ENCODE measurements at regions not wholly inside any gene's neighbourhood (a gene's known extent, or its start where the extent isn't known, plus 50 kb on each side); places are given as distances from the start of the nearest gene placed in this dataset.

DNA sequence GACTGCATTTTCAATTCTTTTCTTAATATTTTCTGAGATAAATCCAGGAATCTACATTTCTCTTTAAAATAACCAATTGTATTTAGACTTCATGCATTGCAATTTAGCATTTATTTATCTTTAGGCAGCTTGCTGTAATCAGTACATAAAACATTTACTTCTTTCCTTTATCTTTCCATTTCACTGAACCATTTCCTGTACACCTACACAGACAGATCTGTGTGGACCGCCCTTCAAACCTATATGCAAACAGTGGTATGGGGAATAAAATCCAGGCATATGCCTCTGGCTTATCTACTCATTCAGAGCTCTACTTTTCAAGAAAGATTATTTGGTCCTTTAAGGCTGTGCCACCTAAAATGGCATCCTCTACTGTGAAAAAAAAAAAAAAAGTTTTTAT lies 640.0 kb downstream of the MAT2B start:
- DNase-seq (ENCODE audit: low spot score) (no peak), ATAC-seq (no peak)
- TF ChIP-seq ZNF317 (CRISPR knock-in tag; IDR thresholded peaks at IDR 0.05; ENCODE audit: borderline replicate concordance, low read depth) (no peak), GRHL2 (CRISPR knock-in tag; IDR thresholded peaks at IDR 0.05; ENCODE audit: insufficient replicate concordance, severe bottlenecking) (no peak), TP53 (CRISPR knock-in tag; IDR thresholded peaks at IDR 0.05) (no peak), MYBL2 (CRISPR knock-in tag; IDR thresholded peaks at IDR 0.05) (no peak), IRF2 (CRISPR knock-in tag; IDR thresholded peaks at IDR 0.05; ENCODE audit: borderline replicate concordance, low read depth) (no peak), ZNF232 (CRISPR knock-in tag; IDR thresholded peaks at IDR 0.05) (no peak), MXD4 (CRISPR knock-in tag; IDR thresholded peaks at IDR 0.05; ENCODE audit: borderline replicate concordance) (no peak), NR1H2 (CRISPR knock-in tag; IDR thresholded peaks at IDR 0.05) (no peak)
- TF ChIP-seq, protein P1, sequence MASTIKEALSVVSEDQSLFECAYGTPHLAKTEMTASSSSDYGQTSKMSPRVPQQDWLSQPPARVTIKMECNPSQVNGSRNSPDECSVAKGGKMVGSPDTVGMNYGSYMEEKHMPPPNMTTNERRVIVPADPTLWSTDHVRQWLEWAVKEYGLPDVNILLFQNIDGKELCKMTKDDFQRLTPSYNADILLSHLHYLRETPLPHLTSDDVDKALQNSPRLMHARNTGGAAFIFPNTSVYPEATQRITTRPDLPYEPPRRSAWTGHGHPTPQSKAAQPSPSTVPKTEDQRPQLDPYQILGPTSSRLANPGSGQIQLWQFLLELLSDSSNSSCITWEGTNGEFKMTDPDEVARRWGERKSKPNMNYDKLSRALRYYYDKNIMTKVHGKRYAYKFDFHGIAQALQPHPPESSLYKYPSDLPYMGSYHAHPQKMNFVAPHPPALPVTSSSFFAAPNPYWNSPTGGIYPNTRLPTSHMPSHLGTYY (CRISPR knock-in tag; IDR thresholded peaks at IDR 0.05): no peak
- TF ChIP-seq, protein P2, sequence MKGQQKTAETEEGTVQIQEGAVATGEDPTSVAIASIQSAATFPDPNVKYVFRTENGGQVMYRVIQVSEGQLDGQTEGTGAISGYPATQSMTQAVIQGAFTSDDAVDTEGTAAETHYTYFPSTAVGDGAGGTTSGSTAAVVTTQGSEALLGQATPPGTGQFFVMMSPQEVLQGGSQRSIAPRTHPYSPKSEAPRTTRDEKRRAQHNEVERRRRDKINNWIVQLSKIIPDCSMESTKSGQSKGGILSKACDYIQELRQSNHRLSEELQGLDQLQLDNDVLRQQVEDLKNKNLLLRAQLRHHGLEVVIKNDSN (CRISPR knock-in tag; IDR thresholded peaks at IDR 0.05): no peak
- Mint-ChIP-seq H3K36me3 (no peaks in the 10 kb centered on the region), H3K27me3 (ENCODE audit: low read depth) (no peaks in the 10 kb centered on the region), H3K4me1 (peaks cover 41% of the 10 kb centered on the region), H3K4me3 (no peak overlapping the region), H3K9me3 (no peaks in the 10 kb centered on the region), H3K27ac (no peak overlapping the region)
- POLR2A ChIA-PET: no interaction called here
- CTCF ChIA-PET: no interaction called here

DNA sequence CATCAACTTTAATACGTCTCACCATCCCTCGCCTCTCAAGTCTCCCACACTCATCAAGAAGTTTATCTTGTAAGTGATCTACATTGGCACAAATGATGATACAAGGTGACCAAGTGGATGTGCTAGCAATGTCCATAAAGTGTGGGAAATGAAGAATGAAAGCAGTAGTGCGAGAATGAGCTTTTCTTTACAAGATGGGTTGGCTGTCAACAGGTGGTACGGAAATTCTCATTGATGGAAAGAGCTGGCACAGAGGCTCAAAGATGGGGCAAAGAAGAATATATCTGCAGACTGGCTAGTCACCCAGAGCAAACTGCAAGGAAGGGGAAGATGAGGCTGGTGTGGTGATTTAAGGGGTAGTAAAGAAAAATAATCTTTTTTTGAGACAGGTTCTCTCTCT lies 640.8 kb downstream of the MAT2B start:
- Mint-ChIP-seq H3K27ac (no peak overlapping the region), H3K4me3 (no peak overlapping the region), H3K4me1 (peaks cover 43% of the 10 kb centered on the region), H3K9me3 (no peaks in the 10 kb centered on the region), H3K27me3 (ENCODE audit: low read depth) (no peaks in the 10 kb centered on the region), H3K36me3 (no peaks in the 10 kb centered on the region)
- ChIA-PET CTCF (no interaction called here), POLR2A (no interaction called here)
- DNase-seq (ENCODE audit: low spot score) (no peak), ATAC-seq (no peak)
- TF ChIP-seq ETV6 (CRISPR knock-in tag; IDR thresholded peaks at IDR 0.05): no peak
- TF ChIP-seq, protein P3, sequence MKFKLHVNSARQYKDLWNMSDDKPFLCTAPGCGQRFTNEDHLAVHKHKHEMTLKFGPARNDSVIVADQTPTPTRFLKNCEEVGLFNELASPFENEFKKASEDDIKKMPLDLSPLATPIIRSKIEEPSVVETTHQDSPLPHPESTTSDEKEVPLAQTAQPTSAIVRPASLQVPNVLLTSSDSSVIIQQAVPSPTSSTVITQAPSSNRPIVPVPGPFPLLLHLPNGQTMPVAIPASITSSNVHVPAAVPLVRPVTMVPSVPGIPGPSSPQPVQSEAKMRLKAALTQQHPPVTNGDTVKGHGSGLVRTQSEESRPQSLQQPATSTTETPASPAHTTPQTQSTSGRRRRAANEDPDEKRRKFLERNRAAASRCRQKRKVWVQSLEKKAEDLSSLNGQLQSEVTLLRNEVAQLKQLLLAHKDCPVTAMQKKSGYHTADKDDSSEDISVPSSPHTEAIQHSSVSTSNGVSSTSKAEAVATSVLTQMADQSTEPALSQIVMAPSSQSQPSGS (CRISPR knock-in tag; IDR thresholded peaks at IDR 0.05; ENCODE audit: borderline replicate concordance, low read depth): no peak
- no peak for TF ChIP-seq TEAD1 (CRISPR knock-in tag; IDR thresholded peaks at IDR 0.05)
- TF ChIP-seq, protein P4, sequence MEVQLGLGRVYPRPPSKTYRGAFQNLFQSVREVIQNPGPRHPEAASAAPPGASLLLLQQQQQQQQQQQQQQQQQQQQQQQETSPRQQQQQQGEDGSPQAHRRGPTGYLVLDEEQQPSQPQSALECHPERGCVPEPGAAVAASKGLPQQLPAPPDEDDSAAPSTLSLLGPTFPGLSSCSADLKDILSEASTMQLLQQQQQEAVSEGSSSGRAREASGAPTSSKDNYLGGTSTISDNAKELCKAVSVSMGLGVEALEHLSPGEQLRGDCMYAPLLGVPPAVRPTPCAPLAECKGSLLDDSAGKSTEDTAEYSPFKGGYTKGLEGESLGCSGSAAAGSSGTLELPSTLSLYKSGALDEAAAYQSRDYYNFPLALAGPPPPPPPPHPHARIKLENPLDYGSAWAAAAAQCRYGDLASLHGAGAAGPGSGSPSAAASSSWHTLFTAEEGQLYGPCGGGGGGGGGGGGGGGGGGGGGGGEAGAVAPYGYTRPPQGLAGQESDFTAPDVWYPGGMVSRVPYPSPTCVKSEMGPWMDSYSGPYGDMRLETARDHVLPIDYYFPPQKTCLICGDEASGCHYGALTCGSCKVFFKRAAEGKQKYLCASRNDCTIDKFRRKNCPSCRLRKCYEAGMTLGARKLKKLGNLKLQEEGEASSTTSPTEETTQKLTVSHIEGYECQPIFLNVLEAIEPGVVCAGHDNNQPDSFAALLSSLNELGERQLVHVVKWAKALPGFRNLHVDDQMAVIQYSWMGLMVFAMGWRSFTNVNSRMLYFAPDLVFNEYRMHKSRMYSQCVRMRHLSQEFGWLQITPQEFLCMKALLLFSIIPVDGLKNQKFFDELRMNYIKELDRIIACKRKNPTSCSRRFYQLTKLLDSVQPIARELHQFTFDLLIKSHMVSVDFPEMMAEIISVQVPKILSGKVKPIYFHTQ (CRISPR knock-in tag; IDR thresholded peaks at IDR 0.05): no peak
- TF ChIP-seq ZNF317 (CRISPR knock-in tag; IDR thresholded peaks at IDR 0.05; ENCODE audit: borderline replicate concordance, low read depth): no peak
- TF ChIP-seq ELF4 (CRISPR knock-in tag; IDR thresholded peaks at IDR 0.05; ENCODE audit: low read depth): no peak
- TF ChIP-seq OVOL2 (CRISPR knock-in tag; IDR thresholded peaks at IDR 0.05; ENCODE audit: borderline replicate concordance): no peak
- TF ChIP-seq GABPB1 (CRISPR knock-in tag; IDR thresholded peaks at IDR 0.05): no peak
- TF ChIP-seq RORB (CRISPR knock-in tag; IDR thresholded peaks at IDR 0.05): no peak
- TF ChIP-seq, protein P5, sequence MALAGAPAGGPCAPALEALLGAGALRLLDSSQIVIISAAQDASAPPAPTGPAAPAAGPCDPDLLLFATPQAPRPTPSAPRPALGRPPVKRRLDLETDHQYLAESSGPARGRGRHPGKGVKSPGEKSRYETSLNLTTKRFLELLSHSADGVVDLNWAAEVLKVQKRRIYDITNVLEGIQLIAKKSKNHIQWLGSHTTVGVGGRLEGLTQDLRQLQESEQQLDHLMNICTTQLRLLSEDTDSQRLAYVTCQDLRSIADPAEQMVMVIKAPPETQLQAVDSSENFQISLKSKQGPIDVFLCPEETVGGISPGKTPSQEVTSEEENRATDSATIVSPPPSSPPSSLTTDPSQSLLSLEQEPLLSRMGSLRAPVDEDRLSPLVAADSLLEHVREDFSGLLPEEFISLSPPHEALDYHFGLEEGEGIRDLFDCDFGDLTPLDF (CRISPR knock-in tag; IDR thresholded peaks at IDR 0.05): no peak
- TF ChIP-seq, protein P6, sequence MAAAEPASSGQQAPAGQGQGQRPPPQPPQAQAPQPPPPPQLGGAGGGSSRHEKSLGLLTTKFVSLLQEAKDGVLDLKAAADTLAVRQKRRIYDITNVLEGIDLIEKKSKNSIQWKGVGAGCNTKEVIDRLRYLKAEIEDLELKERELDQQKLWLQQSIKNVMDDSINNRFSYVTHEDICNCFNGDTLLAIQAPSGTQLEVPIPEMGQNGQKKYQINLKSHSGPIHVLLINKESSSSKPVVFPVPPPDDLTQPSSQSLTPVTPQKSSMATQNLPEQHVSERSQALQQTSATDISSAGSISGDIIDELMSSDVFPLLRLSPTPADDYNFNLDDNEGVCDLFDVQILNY (CRISPR knock-in tag; IDR thresholded peaks at IDR 0.05): no peak
- no peak for TF ChIP-seq NR3C1 (CRISPR knock-in tag; conservative IDR thresholded peaks at IDR 0.05; ENCODE audit: low read depth)
- no peak for TF ChIP-seq SP1 (CRISPR knock-in tag; conservative IDR thresholded peaks at IDR 0.05)
- TF ChIP-seq FOXJ3 (CRISPR knock-in tag; IDR thresholded peaks at IDR 0.05; ENCODE audit: borderline replicate concordance): no peak
- TF ChIP-seq SMAD3 (CRISPR knock-in tag; IDR thresholded peaks at IDR 0.05; ENCODE audit: borderline replicate concordance): no peak
- TF ChIP-seq, protein P7, sequence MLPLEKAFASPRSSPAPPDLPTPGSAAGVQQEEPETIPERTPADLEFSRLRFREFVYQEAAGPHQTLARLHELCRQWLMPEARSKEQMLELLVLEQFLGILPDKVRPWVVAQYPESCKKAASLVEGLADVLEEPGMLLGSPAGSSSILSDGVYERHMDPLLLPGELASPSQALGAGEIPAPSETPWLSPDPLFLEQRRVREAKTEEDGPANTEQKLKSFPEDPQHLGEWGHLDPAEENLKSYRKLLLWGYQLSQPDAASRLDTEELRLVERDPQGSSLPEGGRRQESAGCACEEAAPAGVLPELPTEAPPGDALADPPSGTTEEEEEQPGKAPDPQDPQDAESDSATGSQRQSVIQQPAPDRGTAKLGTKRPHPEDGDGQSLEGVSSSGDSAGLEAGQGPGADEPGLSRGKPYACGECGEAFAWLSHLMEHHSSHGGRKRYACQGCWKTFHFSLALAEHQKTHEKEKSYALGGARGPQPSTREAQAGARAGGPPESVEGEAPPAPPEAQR (CRISPR knock-in tag; IDR thresholded peaks at IDR 0.05): no peak
